ENCODE measurements at regions not wholly inside any gene's neighbourhood (a gene's known extent, or its start where the extent isn't known, plus 50 kb on each side); places are given as distances from the start of the nearest gene placed in this dataset.

DNA sequence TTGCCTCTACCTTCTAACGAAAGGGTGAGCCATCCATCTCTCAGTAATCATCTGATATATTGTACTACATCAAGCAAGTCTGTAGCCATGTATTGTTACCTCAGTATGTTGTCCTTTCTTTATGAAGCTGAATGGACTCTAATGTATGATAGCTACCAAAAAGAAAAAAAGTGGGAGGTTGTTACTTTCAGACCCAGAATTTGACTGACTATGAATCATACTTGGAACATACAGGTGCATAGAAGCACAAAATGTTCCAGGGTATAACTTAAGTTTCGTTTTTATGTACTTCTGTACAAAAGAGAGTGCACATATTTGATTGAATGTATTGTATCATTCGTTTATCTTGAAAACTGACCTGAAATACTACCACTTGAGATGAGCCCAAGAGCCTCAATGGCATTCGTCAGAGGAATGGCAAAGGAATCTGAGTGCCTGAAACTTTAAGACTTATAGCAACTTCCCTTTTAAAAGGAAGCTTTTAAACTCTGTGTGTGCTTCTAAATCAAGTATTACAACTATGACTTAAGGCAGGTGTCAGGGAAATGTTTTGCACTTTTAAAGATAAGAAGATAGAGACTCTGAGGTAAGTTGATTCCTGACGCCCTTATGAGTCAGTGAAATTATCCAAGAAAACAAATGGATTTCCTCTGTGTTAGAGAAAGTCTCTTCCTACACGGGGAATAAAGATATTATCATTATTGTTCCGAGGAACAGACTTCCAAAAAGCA lies 951.5 kb downstream of the GALC start:
- DNase-seq (ENCODE audit: low spot score) (no peak), ATAC-seq (no peak)
- Mint-ChIP-seq H3K4me1 (peaks cover 3% of the 10 kb centered on the region; the same call in 1 of the 3 replicates), H3K27ac (no peak overlapping the region), H3K27me3 (ENCODE audit: insufficient read depth, low read depth, poor library complexity) (peaks cover 1% of the 10 kb centered on the region), H3K4me3 (no peak overlapping the region), H3K36me3 (ENCODE audit: low read depth) (no peaks in the 10 kb centered on the region), H3K9me3 (no peaks in the 10 kb centered on the region)
- Histone ChIP-seq H3K9me2 (ENCODE audit: insufficient read depth) (no peaks in the 10 kb centered on the region), H3K4me3 (no peak overlapping the region), H3K27me3 (ENCODE audit: insufficient read depth) (no peaks in the 10 kb centered on the region), H3F3A (replicated peaks; ENCODE audit: low read depth) (no peaks in the 10 kb centered on the region), H3K4me1 (ENCODE audit: insufficient read depth) (no peaks in the 10 kb centered on the region), H2AFZ (no peak overlapping the region), H3K4me2 (no peak overlapping the region), H4K20me1 (replicated peaks; ENCODE audit: insufficient read depth) (no peaks in the 10 kb centered on the region), H3K27ac (ENCODE audit: low read depth) (no peak overlapping the region), H3K79me2 (replicated peaks; ENCODE audit: insufficient read depth) (no peaks in the 10 kb centered on the region), H3K36me3 (ENCODE audit: insufficient read depth) (no peaks in the 10 kb centered on the region)
- no peak for TF ChIP-seq ZNF114 (CRISPR knock-in tag; IDR thresholded peaks at IDR 0.05)
- TF ChIP-seq, protein P1, sequence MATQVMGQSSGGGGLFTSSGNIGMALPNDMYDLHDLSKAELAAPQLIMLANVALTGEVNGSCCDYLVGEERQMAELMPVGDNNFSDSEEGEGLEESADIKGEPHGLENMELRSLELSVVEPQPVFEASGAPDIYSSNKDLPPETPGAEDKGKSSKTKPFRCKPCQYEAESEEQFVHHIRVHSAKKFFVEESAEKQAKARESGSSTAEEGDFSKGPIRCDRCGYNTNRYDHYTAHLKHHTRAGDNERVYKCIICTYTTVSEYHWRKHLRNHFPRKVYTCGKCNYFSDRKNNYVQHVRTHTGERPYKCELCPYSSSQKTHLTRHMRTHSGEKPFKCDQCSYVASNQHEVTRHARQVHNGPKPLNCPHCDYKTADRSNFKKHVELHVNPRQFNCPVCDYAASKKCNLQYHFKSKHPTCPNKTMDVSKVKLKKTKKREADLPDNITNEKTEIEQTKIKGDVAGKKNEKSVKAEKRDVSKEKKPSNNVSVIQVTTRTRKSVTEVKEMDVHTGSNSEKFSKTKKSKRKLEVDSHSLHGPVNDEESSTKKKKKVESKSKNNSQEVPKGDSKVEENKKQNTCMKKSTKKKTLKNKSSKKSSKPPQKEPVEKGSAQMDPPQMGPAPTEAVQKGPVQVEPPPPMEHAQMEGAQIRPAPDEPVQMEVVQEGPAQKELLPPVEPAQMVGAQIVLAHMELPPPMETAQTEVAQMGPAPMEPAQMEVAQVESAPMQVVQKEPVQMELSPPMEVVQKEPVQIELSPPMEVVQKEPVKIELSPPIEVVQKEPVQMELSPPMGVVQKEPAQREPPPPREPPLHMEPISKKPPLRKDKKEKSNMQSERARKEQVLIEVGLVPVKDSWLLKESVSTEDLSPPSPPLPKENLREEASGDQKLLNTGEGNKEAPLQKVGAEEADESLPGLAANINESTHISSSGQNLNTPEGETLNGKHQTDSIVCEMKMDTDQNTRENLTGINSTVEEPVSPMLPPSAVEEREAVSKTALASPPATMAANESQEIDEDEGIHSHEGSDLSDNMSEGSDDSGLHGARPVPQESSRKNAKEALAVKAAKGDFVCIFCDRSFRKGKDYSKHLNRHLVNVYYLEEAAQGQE (IDR thresholded peaks at IDR 0.05; ENCODE audit: unreplicated experiment), result no peak
- TF ChIP-seq, protein P2, sequence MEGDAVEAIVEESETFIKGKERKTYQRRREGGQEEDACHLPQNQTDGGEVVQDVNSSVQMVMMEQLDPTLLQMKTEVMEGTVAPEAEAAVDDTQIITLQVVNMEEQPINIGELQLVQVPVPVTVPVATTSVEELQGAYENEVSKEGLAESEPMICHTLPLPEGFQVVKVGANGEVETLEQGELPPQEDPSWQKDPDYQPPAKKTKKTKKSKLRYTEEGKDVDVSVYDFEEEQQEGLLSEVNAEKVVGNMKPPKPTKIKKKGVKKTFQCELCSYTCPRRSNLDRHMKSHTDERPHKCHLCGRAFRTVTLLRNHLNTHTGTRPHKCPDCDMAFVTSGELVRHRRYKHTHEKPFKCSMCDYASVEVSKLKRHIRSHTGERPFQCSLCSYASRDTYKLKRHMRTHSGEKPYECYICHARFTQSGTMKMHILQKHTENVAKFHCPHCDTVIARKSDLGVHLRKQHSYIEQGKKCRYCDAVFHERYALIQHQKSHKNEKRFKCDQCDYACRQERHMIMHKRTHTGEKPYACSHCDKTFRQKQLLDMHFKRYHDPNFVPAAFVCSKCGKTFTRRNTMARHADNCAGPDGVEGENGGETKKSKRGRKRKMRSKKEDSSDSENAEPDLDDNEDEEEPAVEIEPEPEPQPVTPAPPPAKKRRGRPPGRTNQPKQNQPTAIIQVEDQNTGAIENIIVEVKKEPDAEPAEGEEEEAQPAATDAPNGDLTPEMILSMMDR (conservative IDR thresholded peaks at IDR 0.05; ENCODE audit: low read depth in 2 of 2), result no peak
- TF ChIP-seq POLR2AphosphoS5 (IDR thresholded peaks at IDR 0.05; ENCODE audit: low read depth), result no peak
- no peak for TF ChIP-seq EZH2 (IDR thresholded peaks at IDR 0.05; ENCODE audit: low read depth, unreplicated experiment)
- no peak for TF ChIP-seq STAT1 (IDR thresholded peaks at IDR 0.05; ENCODE audit: unreplicated experiment)
- TF ChIP-seq, protein P3, sequence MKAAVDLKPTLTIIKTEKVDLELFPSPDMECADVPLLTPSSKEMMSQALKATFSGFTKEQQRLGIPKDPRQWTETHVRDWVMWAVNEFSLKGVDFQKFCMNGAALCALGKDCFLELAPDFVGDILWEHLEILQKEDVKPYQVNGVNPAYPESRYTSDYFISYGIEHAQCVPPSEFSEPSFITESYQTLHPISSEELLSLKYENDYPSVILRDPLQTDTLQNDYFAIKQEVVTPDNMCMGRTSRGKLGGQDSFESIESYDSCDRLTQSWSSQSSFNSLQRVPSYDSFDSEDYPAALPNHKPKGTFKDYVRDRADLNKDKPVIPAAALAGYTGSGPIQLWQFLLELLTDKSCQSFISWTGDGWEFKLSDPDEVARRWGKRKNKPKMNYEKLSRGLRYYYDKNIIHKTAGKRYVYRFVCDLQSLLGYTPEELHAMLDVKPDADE (IDR thresholded peaks at IDR 0.05), result no peak
- TF ChIP-seq ZNF331 (CRISPR knock-in tag; IDR thresholded peaks at IDR 0.05; ENCODE audit: low read depth), result no peak
- no peak for TF ChIP-seq EZH2phosphoT487 (IDR thresholded peaks at IDR 0.05; ENCODE audit: unreplicated experiment)

All from GM23338 (cell line).